ENCODE measurements at regions not wholly inside any gene's neighbourhood (a gene's known extent, or its start where the extent isn't known, plus 50 kb on each side); places are given as distances from the start of the nearest gene placed in this dataset.

DNA sequence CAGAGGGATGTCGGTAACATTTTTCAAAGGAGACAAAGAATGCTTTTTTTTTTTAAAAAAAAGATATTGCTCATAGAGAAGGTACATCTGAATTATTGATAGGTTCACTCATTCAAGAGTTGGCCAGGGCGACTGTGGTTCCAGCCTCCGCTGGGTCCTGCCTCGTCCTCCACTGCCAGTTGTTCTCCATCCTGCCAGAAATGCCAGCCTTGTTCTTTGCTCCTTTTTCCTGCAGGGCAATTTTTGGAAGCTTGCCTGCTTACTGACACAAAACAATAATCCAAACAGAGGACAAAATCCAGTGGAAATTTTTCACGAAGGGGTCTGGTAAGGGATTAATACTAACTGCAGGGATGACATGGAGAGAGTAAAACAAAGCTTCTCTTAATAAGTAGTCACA lies 1113.0 kb downstream of the CBLN2 start:
- Histone ChIP-seq H3K36me3 (no peaks in the 10 kb centered on the region), H3K27ac (no peak overlapping the region), H3K27me3 (no peaks in the 10 kb centered on the region), H3K4me1 (no peaks in the 10 kb centered on the region), H3K4me3 (no peak overlapping the region), H3K9me3 (no peaks in the 10 kb centered on the region)
- TF ChIP-seq POLR2A (IDR thresholded peaks at IDR 0.05) (no peak), POLR2AphosphoS5 (IDR thresholded peaks at IDR 0.05) (no peak), EP300 (IDR thresholded peaks at IDR 0.05) (no peak)
- TF ChIP-seq, protein P1, sequence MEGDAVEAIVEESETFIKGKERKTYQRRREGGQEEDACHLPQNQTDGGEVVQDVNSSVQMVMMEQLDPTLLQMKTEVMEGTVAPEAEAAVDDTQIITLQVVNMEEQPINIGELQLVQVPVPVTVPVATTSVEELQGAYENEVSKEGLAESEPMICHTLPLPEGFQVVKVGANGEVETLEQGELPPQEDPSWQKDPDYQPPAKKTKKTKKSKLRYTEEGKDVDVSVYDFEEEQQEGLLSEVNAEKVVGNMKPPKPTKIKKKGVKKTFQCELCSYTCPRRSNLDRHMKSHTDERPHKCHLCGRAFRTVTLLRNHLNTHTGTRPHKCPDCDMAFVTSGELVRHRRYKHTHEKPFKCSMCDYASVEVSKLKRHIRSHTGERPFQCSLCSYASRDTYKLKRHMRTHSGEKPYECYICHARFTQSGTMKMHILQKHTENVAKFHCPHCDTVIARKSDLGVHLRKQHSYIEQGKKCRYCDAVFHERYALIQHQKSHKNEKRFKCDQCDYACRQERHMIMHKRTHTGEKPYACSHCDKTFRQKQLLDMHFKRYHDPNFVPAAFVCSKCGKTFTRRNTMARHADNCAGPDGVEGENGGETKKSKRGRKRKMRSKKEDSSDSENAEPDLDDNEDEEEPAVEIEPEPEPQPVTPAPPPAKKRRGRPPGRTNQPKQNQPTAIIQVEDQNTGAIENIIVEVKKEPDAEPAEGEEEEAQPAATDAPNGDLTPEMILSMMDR (IDR thresholded peaks at IDR 0.05), result no peak
- no peak for DNase-seq (ENCODE audit: low spot score in 2 of 2)
- 48% methylated on average over 5 of the region's 5 CpGs for WGBS

DNA sequence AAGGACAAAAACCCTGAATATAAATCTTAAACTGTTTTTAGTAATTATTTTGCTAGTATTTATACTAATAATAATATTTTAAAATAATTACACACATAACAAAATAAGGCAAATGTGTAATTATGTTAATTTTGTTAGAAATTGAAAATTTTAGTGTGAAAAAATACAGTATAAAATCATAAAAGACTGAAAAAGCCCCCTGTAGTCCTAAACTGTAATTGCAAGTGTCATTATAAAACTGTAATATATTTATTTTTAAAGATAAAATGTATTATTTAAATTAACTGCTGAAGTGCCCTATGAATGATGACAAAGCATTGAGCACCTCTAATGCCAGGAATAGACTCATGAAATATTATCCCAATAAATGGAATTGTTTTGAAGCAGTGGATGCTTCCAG lies 1117.7 kb downstream of the CBLN2 start:
- H3K4me1 ChIP-seq, result no peaks in the 10 kb centered on the region
- no peak overlapping the region for H3K4me3 ChIP-seq
- no peaks in the 10 kb centered on the region for H3K36me3 ChIP-seq
- TF ChIP-seq POLR2A (IDR thresholded peaks at IDR 0.05) (no peak), POLR2AphosphoS5 (IDR thresholded peaks at IDR 0.05) (no peak), EP300 (IDR thresholded peaks at IDR 0.05) (no peak)
- TF ChIP-seq, protein P1 (IDR thresholded peaks at IDR 0.05), result no peak
- H3K27me3 ChIP-seq, result no peaks in the 10 kb centered on the region
- no peak overlapping the region for H3K27ac ChIP-seq
- no peak for DNase-seq (ENCODE audit: low spot score in 2 of 2)
- H3K9me3 ChIP-seq, result peaks cover 5% of the 10 kb centered on the region

DNA sequence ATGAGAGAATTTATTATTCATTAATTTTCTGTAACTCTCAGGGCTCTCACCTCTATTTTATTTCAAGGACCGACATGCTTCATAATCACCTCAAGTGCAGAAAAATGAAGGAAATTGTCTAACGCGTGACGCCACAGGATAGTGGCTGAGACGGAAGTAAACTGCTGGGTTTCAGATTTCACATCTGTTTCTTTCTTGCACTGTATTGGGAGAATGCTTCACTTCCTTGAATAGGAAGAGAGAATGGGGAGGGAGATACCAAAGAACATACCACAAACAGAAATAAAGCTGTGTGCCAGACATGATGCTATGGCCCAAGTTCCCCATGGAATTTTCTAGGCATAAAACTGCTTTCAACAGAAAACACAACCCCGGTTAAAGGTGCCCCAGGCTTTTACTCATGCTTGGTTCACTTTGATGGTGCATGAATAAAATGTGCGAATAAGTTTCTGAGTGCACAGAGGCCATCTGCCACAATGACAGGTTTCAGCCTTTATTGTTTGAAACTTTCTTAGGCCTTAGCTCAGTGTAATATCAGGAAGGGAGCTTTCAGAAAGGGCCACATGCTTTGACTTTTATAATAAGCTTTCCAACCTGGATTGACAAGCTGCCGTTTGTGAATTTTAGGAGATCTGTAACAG lies 1116.4 kb downstream of the SOCS6 start:
- H3K36me3 ChIP-seq, result no peaks in the 10 kb centered on the region
- no peak overlapping the region for H3K4me3 ChIP-seq
- no peak overlapping the region for H3K27ac ChIP-seq
- no peak for DNase-seq (ENCODE audit: low spot score in 2 of 2)
- WGBS, result 51% methylated on average over 8 of the region's 8 CpGs
- H3K9me3 ChIP-seq, result no peaks in the 10 kb centered on the region
- no peaks in the 10 kb centered on the region for H3K27me3 ChIP-seq
- TF ChIP-seq POLR2A (IDR thresholded peaks at IDR 0.05) (no peak), EP300 (IDR thresholded peaks at IDR 0.05) (no peak)
- no peaks in the 10 kb centered on the region for H3K4me1 ChIP-seq

DNA sequence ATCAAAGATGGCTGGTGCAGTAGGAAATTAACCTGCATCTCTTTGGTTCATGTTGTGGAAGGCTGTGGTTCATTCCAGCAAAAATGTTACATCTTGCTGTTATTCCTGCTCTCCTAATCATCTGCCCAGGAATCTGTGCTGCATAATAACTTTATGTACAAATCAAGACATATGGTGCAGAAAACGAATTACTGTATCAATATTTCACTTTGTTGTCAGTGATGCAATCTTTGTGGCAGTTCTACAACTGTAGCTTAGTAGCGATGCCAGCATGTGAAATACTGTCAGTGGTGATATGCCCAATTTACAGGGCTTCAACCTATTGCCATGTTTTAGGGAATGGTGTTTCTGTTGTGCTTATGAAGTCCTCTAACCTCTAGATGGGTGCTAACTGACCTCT lies 1114.7 kb downstream of the SOCS6 start:
- DNase-seq (ENCODE audit: low spot score in 2 of 2), result no peak
- no peak overlapping the region for H3K4me3 ChIP-seq

DNA sequence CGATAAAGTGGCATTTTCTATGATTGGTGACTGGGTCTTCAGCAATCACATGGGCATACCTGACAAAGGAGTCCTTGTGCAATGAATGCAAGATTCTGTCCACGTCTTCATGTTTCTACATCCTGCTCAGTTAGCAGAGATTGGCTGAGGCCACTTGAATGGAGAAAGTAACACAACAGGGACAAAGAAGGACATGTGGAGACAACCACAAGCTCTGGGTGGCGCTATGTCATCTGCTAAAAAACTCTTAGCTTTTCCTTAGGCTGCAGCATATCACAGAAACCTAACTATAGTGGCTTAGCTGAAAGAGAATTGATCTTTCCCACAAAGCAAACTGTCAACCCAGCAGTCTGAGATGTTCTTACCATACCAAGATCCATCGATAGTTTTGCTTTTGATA lies 1109.7 kb downstream of the SOCS6 start:
- no peak overlapping the region for H3K27ac ChIP-seq
- no peak for DNase-seq (ENCODE audit: low spot score in 2 of 2)
- H3K4me3 ChIP-seq, result no peak overlapping the region
- no peaks in the 10 kb centered on the region for H3K36me3 ChIP-seq
- TF ChIP-seq POLR2AphosphoS5 (IDR thresholded peaks at IDR 0.05), result no peak
- no peak for TF ChIP-seq EP300 (IDR thresholded peaks at IDR 0.05)
- TF ChIP-seq, protein P1 (IDR thresholded peaks at IDR 0.05), result no peak
- no peak for TF ChIP-seq POLR2A (IDR thresholded peaks at IDR 0.05)
- no peaks in the 10 kb centered on the region for H3K4me1 ChIP-seq
- H3K9me3 ChIP-seq, result no peaks in the 10 kb centered on the region
- H3K27me3 ChIP-seq, result no peaks in the 10 kb centered on the region
- WGBS, result 47% methylated on average over 4 of the region's 4 CpGs

More for the DNA sequence above, 1114.7 kb downstream of the SOCS6 start:
- Histone ChIP-seq H3K27ac (no peak overlapping the region), H3K36me3 (no peaks in the 10 kb centered on the region), H3K27me3 (no peaks in the 10 kb centered on the region), H3K4me1 (no peaks in the 10 kb centered on the region), H3K9me3 (no peaks in the 10 kb centered on the region)
- TF ChIP-seq POLR2A (IDR thresholded peaks at IDR 0.05) (no peak), EP300 (IDR thresholded peaks at IDR 0.05) (no peak), POLR2AphosphoS5 (IDR thresholded peaks at IDR 0.05) (no peak)
- TF ChIP-seq, protein P1 (IDR thresholded peaks at IDR 0.05), result no peak
- whole genome bisulfite sequencing, result 52% methylated on average over 2 of the region's 2 CpGs

DNA sequence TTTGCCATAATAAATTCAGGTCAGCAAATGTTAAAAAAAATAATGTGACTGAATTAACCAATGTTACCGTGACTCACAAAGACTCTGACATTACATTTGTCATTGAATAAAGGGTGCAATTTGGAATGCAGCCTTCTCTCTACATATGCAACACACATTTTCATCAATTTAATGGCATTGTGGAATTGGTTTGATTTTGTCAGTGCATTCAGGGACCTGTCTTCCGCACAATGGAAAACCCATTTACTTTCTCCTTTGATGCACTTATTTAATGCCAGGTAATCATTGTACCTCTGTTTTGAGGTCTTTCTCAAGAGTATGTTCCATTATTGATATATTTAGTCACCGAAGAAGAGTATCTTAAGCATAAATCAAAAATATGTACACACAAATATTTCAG lies 1099.3 kb downstream of the SOCS6 start:
- Histone ChIP-seq H3K36me3 (no peaks in the 10 kb centered on the region), H3K9me3 (no peaks in the 10 kb centered on the region), H3K4me3 (no peak overlapping the region), H3K27me3 (no peaks in the 10 kb centered on the region), H3K27ac (no peak overlapping the region), H3K4me1 (no peaks in the 10 kb centered on the region)
- DNase-seq (ENCODE audit: low spot score in 2 of 2), result no peak
- TF ChIP-seq, protein P1 (IDR thresholded peaks at IDR 0.05), result no peak
- no peak for TF ChIP-seq POLR2A (IDR thresholded peaks at IDR 0.05)
- no peak for TF ChIP-seq POLR2AphosphoS5 (IDR thresholded peaks at IDR 0.05)
- TF ChIP-seq EP300 (IDR thresholded peaks at IDR 0.05), result no peak
- 65% methylated on average over 3 of the region's 3 CpGs for WGBS

All from suprapubic skin (tissue), 4 donors.